Astrocyte of the spinal cord (primary cell): ENCODE measurements at regions not wholly inside any gene's neighbourhood (a gene's known extent, or its start where the extent isn't known, plus 50 kb on each side); places are given as distances from the start of the nearest gene placed in this dataset.
"Not testable (repeated sequence)": the region's sequence is repeated elsewhere in the genome, so short reads cannot be mapped to it uniquely, and the experiment has no call there.

Source experiments
- DNase-seq: peaks from one replicate; pipeline ENCODE4 v3.0.0; 2011; ENCODE audit warnings: low read depth, low spot score
- H3K4me3 ChIP-seq: 2 replicates; pipeline ENCODE4 v1.5.1; 2011; ENCODE audit warnings: low read depth, mild to moderate bottlenecking, low read length, moderate library complexity
- in situ Hi-C: cut with HindIII; loops from 2 replicates; pipeline ENCODE4 v1.10.0; 2017; ENCODE audit warnings: low sequenced_read_pairs
- TF ChIP-seq, protein P1 (sequence below): IDR thresholded peaks from 2 replicates; pipeline ENCODE4 v1.5.1; 2012; ENCODE audit warnings: low read depth, mild to moderate bottlenecking, low read length, inconsistent platforms

DNA sequence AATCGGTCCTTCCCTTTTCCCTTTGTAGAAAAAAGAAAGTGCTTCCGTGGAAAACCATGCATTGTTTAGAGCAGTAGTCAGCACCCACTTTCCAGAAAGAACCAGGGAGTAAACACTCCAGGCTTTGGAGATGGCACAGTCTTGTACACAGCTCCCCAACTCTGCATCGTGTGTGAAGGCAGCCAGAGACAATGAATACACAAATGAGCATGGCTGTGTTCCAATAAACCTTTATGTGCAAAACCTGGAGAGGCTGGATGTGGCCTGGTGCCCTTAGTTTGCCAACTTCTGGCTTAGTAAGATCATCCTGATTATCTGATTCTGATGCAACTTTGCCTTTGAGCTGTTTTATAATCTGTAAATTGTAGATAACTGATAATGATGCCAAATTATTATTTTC is 463.4 kb upstream of the TMEM132C start:
- peak; percentile 12 for DNase-seq
- TF ChIP-seq, protein P1, sequence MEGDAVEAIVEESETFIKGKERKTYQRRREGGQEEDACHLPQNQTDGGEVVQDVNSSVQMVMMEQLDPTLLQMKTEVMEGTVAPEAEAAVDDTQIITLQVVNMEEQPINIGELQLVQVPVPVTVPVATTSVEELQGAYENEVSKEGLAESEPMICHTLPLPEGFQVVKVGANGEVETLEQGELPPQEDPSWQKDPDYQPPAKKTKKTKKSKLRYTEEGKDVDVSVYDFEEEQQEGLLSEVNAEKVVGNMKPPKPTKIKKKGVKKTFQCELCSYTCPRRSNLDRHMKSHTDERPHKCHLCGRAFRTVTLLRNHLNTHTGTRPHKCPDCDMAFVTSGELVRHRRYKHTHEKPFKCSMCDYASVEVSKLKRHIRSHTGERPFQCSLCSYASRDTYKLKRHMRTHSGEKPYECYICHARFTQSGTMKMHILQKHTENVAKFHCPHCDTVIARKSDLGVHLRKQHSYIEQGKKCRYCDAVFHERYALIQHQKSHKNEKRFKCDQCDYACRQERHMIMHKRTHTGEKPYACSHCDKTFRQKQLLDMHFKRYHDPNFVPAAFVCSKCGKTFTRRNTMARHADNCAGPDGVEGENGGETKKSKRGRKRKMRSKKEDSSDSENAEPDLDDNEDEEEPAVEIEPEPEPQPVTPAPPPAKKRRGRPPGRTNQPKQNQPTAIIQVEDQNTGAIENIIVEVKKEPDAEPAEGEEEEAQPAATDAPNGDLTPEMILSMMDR: no peak
- H3K4me3 ChIP-seq: no peak overlapping the region

DNA sequence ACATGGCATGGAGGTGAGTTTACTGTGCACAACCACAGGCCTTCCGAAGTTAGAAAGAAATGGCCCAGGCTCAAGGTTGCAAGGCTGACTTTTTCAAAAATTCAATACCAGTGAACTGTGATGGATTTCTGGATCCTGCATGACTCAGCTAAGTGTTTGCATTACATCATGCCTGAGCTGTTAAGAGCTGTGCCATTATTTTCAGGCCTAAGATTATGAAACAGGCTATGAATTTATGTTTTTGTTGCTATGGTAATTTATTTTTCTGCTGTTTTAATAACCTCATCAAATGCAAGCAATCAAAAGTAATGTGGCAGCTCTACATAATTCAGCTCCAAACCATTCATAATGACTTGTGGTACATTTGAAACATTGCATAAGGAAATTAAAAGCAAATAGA is 457.7 kb upstream of the TMEM132C start:
- peak; percentile 88 for DNase-seq
- in situ Hi-C loops: no loop called here
- H3K4me3 ChIP-seq: no peak overlapping the region
- TF ChIP-seq, protein P1: no peak

More for the DNA sequence above, 463.4 kb upstream of the TMEM132C start:
- in situ Hi-C loops: no loop called here

DNA sequence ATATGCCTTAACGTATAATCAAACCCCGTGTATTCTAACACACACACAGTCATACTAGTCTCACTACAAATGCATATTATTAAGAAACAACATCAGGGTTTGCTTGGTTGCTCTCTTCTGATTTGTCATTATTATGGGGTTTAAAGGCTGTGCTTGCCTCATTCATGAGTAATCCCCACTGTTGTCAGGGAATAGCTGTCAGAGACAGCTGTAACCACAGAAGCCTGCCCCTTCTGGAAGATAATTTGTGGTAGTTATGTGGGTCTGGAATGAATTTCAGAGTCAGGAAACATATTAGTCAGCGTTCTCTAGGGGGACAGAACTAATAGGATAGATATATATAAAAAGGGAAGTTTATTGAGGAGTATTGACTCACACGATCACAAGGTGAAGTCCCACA is 456.9 kb upstream of the TMEM132C start:
- in situ Hi-C loops: no loop called here
- peak; percentile 98 for DNase-seq
- TF ChIP-seq, protein P1: peak; percentile 2
- H3K4me3 ChIP-seq: no peak overlapping the region

DNA sequence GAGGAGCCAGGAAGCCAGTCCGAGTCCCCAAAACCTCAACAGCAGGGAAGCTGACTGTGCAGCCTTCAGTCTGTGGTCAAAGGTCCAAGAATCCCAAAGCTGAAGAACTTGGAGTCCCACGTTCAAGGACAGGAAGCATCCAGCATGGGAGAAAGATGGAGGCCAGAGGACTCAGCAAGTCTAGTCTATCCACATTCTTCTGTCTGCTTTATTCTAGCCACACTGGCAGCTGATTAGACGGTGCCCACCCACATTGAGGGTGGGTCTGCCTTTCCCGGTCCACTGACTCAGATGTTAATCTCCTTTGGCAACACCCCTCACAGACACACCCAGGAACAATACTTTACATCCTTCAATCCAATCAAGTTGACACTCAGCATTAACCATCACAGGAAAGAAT is 456.5 kb upstream of the TMEM132C start:
- H3K4me3 ChIP-seq, in situ Hi-C loops, DNase-seq: not testable (repeated sequence)

DNA sequence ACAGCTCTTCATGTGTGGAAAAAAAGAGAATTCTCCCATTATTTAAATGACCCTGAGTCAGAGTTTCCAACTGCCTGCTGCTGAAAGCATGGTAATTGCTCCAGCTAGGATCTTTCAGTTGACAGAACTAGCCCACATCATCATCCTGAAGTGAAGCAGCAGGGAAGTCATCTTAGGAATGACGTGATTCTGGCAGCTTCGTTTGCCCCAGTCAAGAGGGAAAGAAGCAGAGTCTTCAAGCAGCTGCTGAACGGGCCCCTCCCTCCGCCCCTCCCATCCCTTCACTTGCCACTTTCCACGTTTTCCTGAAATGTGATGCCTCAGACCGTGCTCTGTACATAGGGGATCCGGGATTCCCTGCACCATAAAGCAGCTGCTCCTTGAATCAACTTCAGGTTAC is 455.0 kb upstream of the TMEM132C start:
- TF ChIP-seq, protein P1: no peak
- in situ Hi-C loops: no loop called here
- peak; percentile 94 for DNase-seq
- H3K4me3 ChIP-seq: no peak overlapping the region

DNA sequence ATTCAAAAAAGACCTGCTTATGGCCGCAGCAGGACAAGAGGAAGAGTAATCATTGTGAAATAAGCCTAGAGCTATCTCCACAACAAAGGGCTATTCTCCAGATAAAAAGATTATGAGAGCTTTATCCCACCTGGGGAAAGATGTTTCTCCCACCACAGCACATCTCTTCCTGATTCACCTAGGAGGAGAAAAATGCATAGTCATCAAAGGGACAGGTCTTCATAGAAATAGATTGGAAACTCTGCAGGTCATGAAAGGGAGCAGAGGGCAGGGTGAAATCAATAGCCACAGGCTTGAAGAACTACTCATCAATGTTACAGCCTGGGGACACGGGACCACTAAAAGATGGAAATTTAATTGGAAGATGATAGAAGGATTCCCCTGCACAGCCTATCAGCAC is 453.8 kb upstream of the TMEM132C start:
- in situ Hi-C loops: no loop called here
- DNase-seq: no peak
- TF ChIP-seq, protein P1: no peak
- H3K4me3 ChIP-seq: no peak overlapping the region

DNA sequence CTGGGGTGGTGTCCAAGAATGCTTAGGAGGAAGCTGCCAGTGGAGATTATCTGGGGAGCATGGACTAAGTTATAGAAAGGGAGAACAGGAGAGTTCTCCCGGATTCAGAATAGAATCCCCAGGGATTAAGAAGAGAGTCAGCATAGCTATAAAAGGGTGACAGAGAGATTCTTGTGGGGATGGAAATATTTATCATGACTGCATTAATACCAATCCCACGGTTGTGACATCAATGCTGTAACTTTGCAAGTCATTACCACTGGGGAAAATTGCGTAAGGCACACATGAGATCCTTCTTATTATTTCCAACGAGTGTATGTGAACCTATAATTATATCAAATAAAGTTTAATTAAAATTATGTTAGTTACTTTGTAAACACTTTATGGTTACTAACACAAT is 447.9 kb upstream of the TMEM132C start:
- in situ Hi-C loops: no loop called here
- H3K4me3 ChIP-seq: no peak overlapping the region
- TF ChIP-seq, protein P1: no peak
- DNase-seq: no peak
